Upper lobe of left lung (tissue), 6 donors: ENCODE measurements at regions not wholly inside any gene's neighbourhood (a gene's known extent, or its start where the extent isn't known, plus 50 kb on each side); places are given as distances from the start of the nearest gene placed in this dataset.

Source experiments
- ATAC-seq, 2 donors: fragments of 200-7000 bp; cut with Tn5 transposase; one replicate each; pipeline ENCODE4 v1.9.1; 2022; ENCODE audit warnings: mild to moderate bottlenecking in 2 of 2, moderate library complexity in 2 of 2; ENCODE audit not compliant: low FRiP score in 2 of 2
- DNase-seq, 2 donors: peaks; one replicate each; pipeline ENCODE4 v3.0.0-alpha.2; 2019 to 2020
- H3K27ac ChIP-seq, 4 donors: fragments of 200-600 bp; sonication (generic); one replicate each; pipeline ENCODE4 v1.5.1; 2016 to 2019
- H3K27me3 ChIP-seq, 4 donors: fragments of 200-600 bp; sonication (generic); one replicate each; pipeline ENCODE4 v1.5.1; 2017 to 2019
- H3K36me3 ChIP-seq, 4 donors: fragments of 200-600 bp; sonication (generic); one replicate each; pipeline ENCODE4 v1.5.1; 2016 to 2019
- H3K4me1 ChIP-seq, 4 donors: fragments of 200-600 bp; sonication (generic); one replicate each; pipeline ENCODE4 v1.5.1; 2018 to 2019
- H3K4me3 ChIP-seq, 4 donors: fragments of 200-600 bp; sonication (generic); one replicate each; pipeline ENCODE4 v1.5.1; 2017 to 2019; ENCODE audit warnings: mild to moderate bottlenecking in 2 of 4, moderate library complexity in 1 of 4
- H3K9me3 ChIP-seq, 4 donors: fragments of 200-600 bp; sonication (generic); one replicate each; pipeline ENCODE4 v1.5.1; 2018 to 2019
- CTCF ChIP-seq, 6 experiments: fragments of 450-650 bp in 4 of 6; fragments of 200-600 bp in 2 of 6; sonication (generic) in 2 of 6; IDR thresholded peaks; one replicate each; pipeline ENCODE4 v1.5.1; 2016 to 2019; ENCODE audit warnings: antibody characterized with exemption in 6 of 6
- EP300 ChIP-seq, 4 donors: sonication (generic); formaldehyde crosslinking; IDR thresholded peaks; one replicate each; pipeline ENCODE4 v1.5.1; 2017; ENCODE audit warnings: antibody characterized with exemption in 4 of 4, control low read depth in 2 of 4
- POLR2A ChIP-seq, 4 donors: fragments of 450-650 bp; IDR thresholded peaks; one replicate each; pipeline ENCODE4 v1.5.1; 2016 to 2017; ENCODE audit warnings: antibody characterized with exemption in 4 of 4, mild to moderate bottlenecking in 2 of 4
- POLR2AphosphoS5 ChIP-seq, 2 donors: sonication (generic); formaldehyde crosslinking; IDR thresholded peaks; one replicate each; pipeline ENCODE4 v1.5.1; 2017; ENCODE audit warnings: antibody characterized with exemption in 2 of 2
- WGBS, 2 donors: methylation state at CpG; one replicate each; pipeline ENCODE4 v1.1.5; 2017 to 2018; 5-methylcytosine and 5-hydroxymethylcytosine counted together
- donor health status: DM: no; HTN: no; CAD: no; lungs with moderate emphysema.
- donor health status: DM: no; HTN: yes; CAD: no; lungs with severe emphysema.

GRCh38 chr5:67880511-67880805, 335.1 kb upstream of the PIK3R1 start:
- TF ChIP-seq CTCF (IDR thresholded peaks at IDR 0.05) = no peak
- TF ChIP-seq EP300 (IDR thresholded peaks at IDR 0.05) = no peak
- no peak for TF ChIP-seq POLR2AphosphoS5 (IDR thresholded peaks at IDR 0.05)
- TF ChIP-seq POLR2A (IDR thresholded peaks at IDR 0.05) = no peak
- Histone ChIP-seq H3K4me3 (no peak overlapping the region), H3K27ac (no peak overlapping the region), H3K36me3 (no peaks in the 10 kb centered on the region), H3K27me3 (no peaks in the 10 kb centered on the region), H3K9me3 (no peaks in the 10 kb centered on the region), H3K4me1 (no peaks in the 10 kb centered on the region)
- 93 to 96% methylated on average over 2 of the region's 2 CpGs for WGBS, 2 donors
- no peak for DNase-seq
- ATAC-seq = no peak

GRCh38 chr5:67879620-67880510, 335.7 kb upstream of the PIK3R1 start:
- DNase-seq = no peak
- TF ChIP-seq POLR2AphosphoS5 (IDR thresholded peaks at IDR 0.05) (no peak), CTCF (IDR thresholded peaks at IDR 0.05) (no peak), EP300 (IDR thresholded peaks at IDR 0.05) (no peak)
- Histone ChIP-seq H3K9me3 (no peaks in the 10 kb centered on the region), H3K27me3 (no peaks in the 10 kb centered on the region), H3K27ac (no peak overlapping the region), H3K36me3 (no peaks in the 10 kb centered on the region), H3K4me1 (no peaks in the 10 kb centered on the region), H3K4me3 (no peak overlapping the region)
- peak in 1 of 2 donors; percentile 38 for ATAC-seq
- WGBS, 2 donors = 81 to 85% methylated on average over 4 of the region's 4 CpGs

- no peak for TF ChIP-seq CTCF (IDR thresholded peaks at IDR 0.05)
- no peak for TF ChIP-seq EP300 (IDR thresholded peaks at IDR 0.05)
- TF ChIP-seq POLR2AphosphoS5 (IDR thresholded peaks at IDR 0.05) = no peak
- no peak for TF ChIP-seq POLR2A (IDR thresholded peaks at IDR 0.05)
- peak in 1 of 2 donors; percentile 83 for ATAC-seq
- Histone ChIP-seq H3K36me3 (no peaks in the 10 kb centered on the region), H3K9me3 (no peaks in the 10 kb centered on the region), H3K4me3 (no peak overlapping the region), H3K4me1 (peaks cover 0 to under 1% (median 0%) of the 10 kb centered on the region in 4 donors), H3K27ac (no peak overlapping the region), H3K27me3 (no peaks in the 10 kb centered on the region)
- WGBS, 2 donors = 72 to 86% methylated on average over 1 of the region's 1 CpG
- DNase-seq = no peak
Observed at GRCh38 chr5:67878933-67879332, 336.6 kb upstream of the PIK3R1 start.

- ATAC-seq = no peak
- Histone ChIP-seq H3K36me3 (no peaks in the 10 kb centered on the region), H3K4me3 (no peak overlapping the region), H3K27me3 (no peaks in the 10 kb centered on the region), H3K9me3 (no peaks in the 10 kb centered on the region), H3K4me1 (peaks cover 0 to 5% (median 0%) of the 10 kb centered on the region in 4 donors), H3K27ac (no peak overlapping the region)
- TF ChIP-seq EP300 (IDR thresholded peaks at IDR 0.05) = no peak
- TF ChIP-seq POLR2AphosphoS5 (IDR thresholded peaks at IDR 0.05) = no peak
- no peak for TF ChIP-seq CTCF (IDR thresholded peaks at IDR 0.05)
- no peak for TF ChIP-seq POLR2A (IDR thresholded peaks at IDR 0.05)
- no peak for DNase-seq
Observed at GRCh38 chr5:67876371-67876770, 339.2 kb upstream of the PIK3R1 start.

- no peak for DNase-seq
- TF ChIP-seq CTCF (IDR thresholded peaks at IDR 0.05) = no peak
- no peak for TF ChIP-seq POLR2A (IDR thresholded peaks at IDR 0.05)
- TF ChIP-seq POLR2AphosphoS5 (IDR thresholded peaks at IDR 0.05) = no peak
- no peak for TF ChIP-seq EP300 (IDR thresholded peaks at IDR 0.05)
- no peaks in the 10 kb centered on the region for H3K9me3 ChIP-seq
- whole genome bisulfite sequencing, 2 donors = 93 to 100% methylated on average over 3 of the region's 3 CpGs
- peaks cover 0 to 5% (median 0%) of the 10 kb centered on the region in 4 donors for H3K4me1 ChIP-seq
- H3K27me3 ChIP-seq = no peaks in the 10 kb centered on the region
- H3K27ac ChIP-seq = no peak overlapping the region
- H3K36me3 ChIP-seq = no peaks in the 10 kb centered on the region
- no peak for ATAC-seq
- no peak overlapping the region for H3K4me3 ChIP-seq
Observed at GRCh38 chr5:67875601-67876000, 340.0 kb upstream of the PIK3R1 start.
